B cell (primary cell): ENCODE measurements at regions not wholly inside any gene's neighbourhood (a gene's known extent, or its start where the extent isn't known, plus 50 kb on each side); places are given as distances from the start of the nearest gene placed in this dataset.
"Not testable (repeated sequence)": the region's sequence is repeated elsewhere in the genome, so short reads cannot be mapped to it uniquely, and the experiment has no call there.

ENCODE experiments used
- ATAC-seq: fragments of 200-7000 bp; cut with Tn5 transposase; one replicate; pipeline ENCODE4 v1.10.0; 2021; ENCODE audit warnings: low read depth, mild to moderate bottlenecking, moderate number of reproducible peaks, moderate library complexity
- CTCF ChIA-PET: fragments of 350-600 bp; sonication (Branson Sonifier 250); formaldehyde crosslinking; loops from one replicate; lab custom pipeline; 2021; ENCODE audit warnings: antibody characterized with exemption, inconsistent platforms; lab: Charles Lee
- POLR2A ChIA-PET: fragments of 350-600 bp; sonication (Branson Sonifier 250); formaldehyde crosslinking; loops from one replicate; lab custom pipeline; 2021; ENCODE audit warnings: antibody characterized with exemption; lab: Charles Lee
- DNase-seq: peaks from one replicate; pipeline ENCODE4 v3.0.0; 2013
- H2AFZ ChIP-seq: 2 replicates; pipeline ENCODE4 v1.6.1; 2012; ENCODE audit warnings: mild to moderate bottlenecking, low read depth, low read length; ENCODE audit not compliant: insufficient read depth, poor library complexity, severe bottlenecking
- H3K27ac ChIP-seq, 2 donors: 1 replicate in 1 of 2; 2 replicates in 1 of 2; pipeline ENCODE4 v1.5.1; 2012 to 2013; ENCODE audit warnings: low read length in 2 of 2, mild to moderate bottlenecking in 2 of 2, moderate library complexity in 1 of 2
- H3K27me3 ChIP-seq, 4 experiments: fragments of 200-600 bp in 1 of 4; sonication (generic) in 1 of 4; replicated peaks in 1 of 4; 1 replicate in 2 of 4; 2 replicates in 2 of 4; pipeline versions ENCODE4 v1.6.1 to v1.7.0; 2013 to 2016; ENCODE audit warnings: low read length in 3 of 4, mild to moderate bottlenecking in 2 of 4, mixed read lengths in 1 of 4, moderate library complexity in 1 of 4; ENCODE audit not compliant: insufficient read depth in 4 of 4, control insufficient read depth in 3 of 4; ENCODE audit errors: control extremely low read depth in 1 of 4
- H3K36me3 ChIP-seq, 2 experiments: replicated peaks in 1 of 2; 1 replicate in 1 of 2; 2 replicates in 1 of 2; pipeline versions ENCODE4 v1.6.1 to v1.7.1; 2013; ENCODE audit warnings: low read length in 1 of 2; ENCODE audit not compliant: insufficient read depth in 2 of 2, control insufficient read depth in 1 of 2; ENCODE audit errors: control extremely low read depth in 1 of 2, extremely low read depth in 1 of 2
- H3K4me1 ChIP-seq, 2 donors: fragments of 200-600 bp in 1 of 2; sonication (generic) in 1 of 2; 1 replicate in 1 of 2; 2 replicates in 1 of 2; pipeline versions ENCODE4 v1.5.1 to v1.6.1; 2013 to 2017; ENCODE audit warnings: low read length in 2 of 2; ENCODE audit not compliant: control insufficient read depth in 2 of 2, insufficient read depth in 2 of 2
- H3K4me2 ChIP-seq: replicated peaks from 2 replicates; pipeline ENCODE3; 2012; ENCODE audit warnings: mild to moderate bottlenecking, low read depth, low read length; ENCODE audit not compliant: poor library complexity, severe bottlenecking
- H3K4me3 ChIP-seq, 5 experiments: fragments of 200-600 bp in 1 of 5; sonication (generic) in 1 of 5; 1 replicate in 3 of 5; 2 replicates in 2 of 5; pipeline versions ENCODE4 v1.5.1 to v1.7.0; 2011 to 2016; ENCODE audit warnings: low read length in 4 of 5, mild to moderate bottlenecking in 4 of 5, low read depth in 2 of 5, control low read depth in 1 of 5, moderate library complexity in 1 of 5; ENCODE audit not compliant: insufficient read depth in 1 of 5; ENCODE audit errors: control extremely low read depth in 1 of 5, extremely low read depth in 1 of 5
- H3K79me2 ChIP-seq: fragments of 200-600 bp; sonication (generic); one replicate; pipeline ENCODE4 v1.6.0; 2016; ENCODE audit warnings: low read length; ENCODE audit not compliant: control insufficient read depth, insufficient read depth
- H3K9ac ChIP-seq: fragments of 200-600 bp; sonication (generic); 2 replicates; pipeline ENCODE4 v1.6.1; 2017; ENCODE audit warnings: mild to moderate bottlenecking, low read length, moderate library complexity
- H3K9me3 ChIP-seq, 3 donors: one replicate each; pipeline versions ENCODE4 v1.6.1 to v1.7.1; 2013; ENCODE audit warnings: low read length in 2 of 3; ENCODE audit not compliant: control insufficient read depth in 2 of 3, insufficient read depth in 1 of 3; ENCODE audit errors: control extremely low read depth in 1 of 3
- H4K20me1 ChIP-seq: 2 replicates; pipeline ENCODE4 v1.6.0; 2012; ENCODE audit warnings: mild to moderate bottlenecking, low read length; ENCODE audit not compliant: insufficient read depth, control insufficient read depth, poor library complexity, severe bottlenecking
- H3K27ac Mint-ChIP-seq: one replicate; pipeline ENCODE4 v1.8.0; 2021; ENCODE audit warnings: mixed read lengths
- H3K27me3 Mint-ChIP-seq: one replicate; pipeline ENCODE4 v1.8.0; 2021; ENCODE audit warnings: mixed read lengths
- H3K4me1 Mint-ChIP-seq: one replicate; pipeline ENCODE4 v1.8.0; 2021; ENCODE audit warnings: mixed read lengths
- H3K4me3 Mint-ChIP-seq: one replicate; pipeline ENCODE4 v1.8.0; 2021; ENCODE audit warnings: mixed read lengths
- H3K9me3 Mint-ChIP-seq: one replicate; pipeline ENCODE4 v1.8.0; 2022; ENCODE audit warnings: mixed read lengths; ENCODE audit not compliant: insufficient read depth
- CTCF ChIP-seq: fragments of 200-600 bp; IDR thresholded peaks from one replicate; pipeline ENCODE4 v1.8.0; 2022; ENCODE audit warnings: antibody characterized with exemption, mild to moderate bottlenecking
- EZH2 ChIP-seq: IDR thresholded peaks from 2 replicates; pipeline ENCODE4 v1.6.1; 2012; ENCODE audit warnings: borderline replicate concordance, low read depth, mild to moderate bottlenecking, moderate library complexity, low read length; ENCODE audit not compliant: insufficient read depth, poor library complexity, severe bottlenecking
- WGBS: methylation state at CpG from one replicate; pipeline ENCODE4 v1.1.5; 2013; ENCODE audit warnings: missing lambda C conversion rate; ENCODE audit not compliant: insufficient coverage; 5-methylcytosine and 5-hydroxymethylcytosine counted together
- intact Hi-C: fragments of 100-400 bp; cut with micrococcal nuclease; formaldehyde crosslinking; loops from one replicate; pipeline ENCODE4 v1.10.0; 2022

- ChIA-PET CTCF (no interaction called here), POLR2A (no interaction called here)
- Histone ChIP-seq H3K9ac (no peak overlapping the region), H3K4me1 (no peaks in the 10 kb centered on the region), H4K20me1 (no peaks in the 10 kb centered on the region), H3K27me3 (no peaks in the 10 kb centered on the region), H3K4me2 (no peak overlapping the region), H2AFZ (no peak overlapping the region), H3K9me3 (peaks cover 2 to 21% (median 6%) of the 10 kb centered on the region in 3 donors), H3K79me2 (no peaks in the 10 kb centered on the region), H3K4me3 (no peak overlapping the region), H3K36me3 (no peaks in the 10 kb centered on the region), H3K27ac (no peak overlapping the region)
- H3K9me3 Mint-ChIP-seq: peaks cover 2% of the 10 kb centered on the region
- no peaks in the 10 kb centered on the region for H3K27me3 Mint-ChIP-seq
- no peak for TF ChIP-seq CTCF
- no peak for TF ChIP-seq EZH2
- H3K4me3 Mint-ChIP-seq: no peak overlapping the region
- no peaks in the 10 kb centered on the region for H3K4me1 Mint-ChIP-seq
- intact Hi-C loops: no loop called here
- ATAC-seq (no peak), DNase-seq (no peak)
- 91% methylated on average over 7 of the region's 10 CpGs for WGBS
- no peak overlapping the region for H3K27ac Mint-ChIP-seq
Observed at GRCh38 chr7:4500812-4501211, 181.3 kb upstream of the FOXK1 start.

- POLR2A ChIA-PET, H3K36me3 ChIP-seq, H3K9ac ChIP-seq, ATAC-seq, H3K4me1 ChIP-seq, H3K4me3 ChIP-seq, H3K27me3 Mint-ChIP-seq, H3K9me3 Mint-ChIP-seq, H3K4me1 Mint-ChIP-seq, intact Hi-C loops, H3K79me2 ChIP-seq, CTCF ChIA-PET, H2AFZ ChIP-seq, H3K4me3 Mint-ChIP-seq, H3K27me3 ChIP-seq, H4K20me1 ChIP-seq, DNase-seq, H3K27ac Mint-ChIP-seq, H3K27ac ChIP-seq, H3K4me2 ChIP-seq: not testable (repeated sequence)
- peaks cover 2 to 16% (median 4%) of the 10 kb centered on the region in 3 donors for H3K9me3 ChIP-seq
- no CpG with 5 or more reads among the region's 7 CpGs for WGBS
Observed at GRCh38 chr7:4507886-4508285, 174.2 kb upstream of the FOXK1 start.
